Activated T-cell treated with anti-CD3 and anti-CD28 coated beads, Interleukin-2, amount 50 U/mL, for 72 hours (primary cell): ENCODE measurements at regions not wholly inside any gene's neighbourhood (a gene's known extent, or its start where the extent isn't known, plus 50 kb on each side); places are given as distances from the start of the nearest gene placed in this dataset.

Experiments used
- ATAC-seq, 2 donors: fragments of 150-1000 bp; cut with Tn5 transposase; replicated peaks in 1 of 2; 2 replicates each; pipeline ENCODE4 v1.10.0; 2021; ENCODE audit warnings: moderate library complexity in 2 of 2, mild to moderate bottlenecking in 1 of 2
- DNase-seq, 2 donors: peaks; one replicate each; pipeline ENCODE4 v3.0.0; 2021 to 2022; ENCODE audit warnings: mixed read lengths in 1 of 2
- H3K27ac Mint-ChIP-seq: one replicate; pipeline ENCODE4 v1.8.0; 2022; ENCODE audit warnings: mild to moderate bottlenecking, moderate library complexity, mixed read lengths
- H3K27me3 Mint-ChIP-seq: one replicate; pipeline ENCODE4 v1.8.0; 2022; ENCODE audit warnings: low read depth, mixed read lengths
- H3K36me3 Mint-ChIP-seq, 2 donors: one replicate each; pipeline ENCODE4 v1.8.0; 2022; ENCODE audit warnings: mixed read lengths in 2 of 2, mild to moderate bottlenecking in 1 of 2; ENCODE audit not compliant: insufficient read depth in 2 of 2
- H3K4me1 Mint-ChIP-seq: one replicate; pipeline ENCODE4 v1.8.0; 2022; ENCODE audit warnings: low read depth, mixed read lengths
- H3K4me3 Mint-ChIP-seq, 2 donors: one replicate each; pipeline ENCODE4 v1.8.0; 2022; ENCODE audit warnings: mild to moderate bottlenecking in 2 of 2, mixed read lengths in 2 of 2, moderate library complexity in 2 of 2
- H3K9me3 Mint-ChIP-seq, 2 donors: one replicate each; pipeline ENCODE4 v1.8.0; 2022; ENCODE audit warnings: mixed read lengths in 2 of 2

DNA sequence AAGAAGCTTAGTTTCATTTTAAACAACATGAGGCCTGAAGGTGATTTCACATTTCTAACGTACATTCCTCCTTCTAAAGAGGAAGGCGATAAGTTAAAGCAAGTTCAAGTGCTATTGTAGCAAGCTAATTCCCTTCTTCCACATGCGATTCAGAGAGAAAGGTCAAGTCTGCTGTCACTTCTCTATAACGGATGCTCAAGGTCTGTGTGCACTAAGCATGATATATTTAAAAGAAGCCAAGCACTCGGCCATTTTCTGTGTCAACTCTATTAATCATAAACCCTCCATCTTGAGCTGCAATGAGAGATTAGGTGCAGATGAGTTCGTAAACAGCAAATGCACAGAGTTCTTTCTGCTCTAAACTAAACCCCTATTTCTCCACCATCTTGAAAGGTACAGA is 568.8 kb upstream of the ZFHX3 start:
- Mint-ChIP-seq H3K4me3 (no peak overlapping the region), H3K36me3 (no peaks in the 10 kb centered on the region), H3K9me3 (peaks cover 0 to 4% of the 10 kb centered on the region in 2 donors), H3K27me3 (no peaks in the 10 kb centered on the region), H3K4me1 (no peaks in the 10 kb centered on the region), H3K27ac (no peak overlapping the region)
- DNase-seq (no peak), ATAC-seq (no peak)

- no peaks in the 10 kb centered on the region for H3K27me3 Mint-ChIP-seq
- no peak overlapping the region for H3K4me3 Mint-ChIP-seq
- H3K9me3 Mint-ChIP-seq = peaks cover 0 to 4% of the 10 kb centered on the region in 2 donors
- ATAC-seq = no peak
- no peak overlapping the region for H3K27ac Mint-ChIP-seq
- no peaks in the 10 kb centered on the region for H3K36me3 Mint-ChIP-seq
- no peak for DNase-seq
- no peaks in the 10 kb centered on the region for H3K4me1 Mint-ChIP-seq
These were observed 568.3 kb upstream of the ZFHX3 start for GRCh38 chr16:73616166-73616753.

- DNase-seq = no peak
- Mint-ChIP-seq H3K4me3 (no peak overlapping the region), H3K27ac (no peak overlapping the region), H3K36me3 (no peaks in the 10 kb centered on the region), H3K4me1 (no peaks in the 10 kb centered on the region), H3K27me3 (peaks cover 6% of the 10 kb centered on the region), H3K9me3 (peaks cover 0 to 4% of the 10 kb centered on the region in 2 donors)
- ATAC-seq = no peak
These were observed 567.4 kb upstream of the ZFHX3 start for GRCh38 chr16:73615071-73615940.

- no peak overlapping the region for H3K4me3 Mint-ChIP-seq
- H3K27me3 Mint-ChIP-seq = peaks cover 6% of the 10 kb centered on the region
- ATAC-seq = no peak
- no peak overlapping the region for H3K27ac Mint-ChIP-seq
- no peaks in the 10 kb centered on the region for H3K36me3 Mint-ChIP-seq
- H3K9me3 Mint-ChIP-seq = peaks cover 0 to 4% of the 10 kb centered on the region in 2 donors
- no peak for DNase-seq
- no peaks in the 10 kb centered on the region for H3K4me1 Mint-ChIP-seq
These were observed 566.2 kb upstream of the ZFHX3 start for GRCh38 chr16:73614131-73614530.

DNA sequence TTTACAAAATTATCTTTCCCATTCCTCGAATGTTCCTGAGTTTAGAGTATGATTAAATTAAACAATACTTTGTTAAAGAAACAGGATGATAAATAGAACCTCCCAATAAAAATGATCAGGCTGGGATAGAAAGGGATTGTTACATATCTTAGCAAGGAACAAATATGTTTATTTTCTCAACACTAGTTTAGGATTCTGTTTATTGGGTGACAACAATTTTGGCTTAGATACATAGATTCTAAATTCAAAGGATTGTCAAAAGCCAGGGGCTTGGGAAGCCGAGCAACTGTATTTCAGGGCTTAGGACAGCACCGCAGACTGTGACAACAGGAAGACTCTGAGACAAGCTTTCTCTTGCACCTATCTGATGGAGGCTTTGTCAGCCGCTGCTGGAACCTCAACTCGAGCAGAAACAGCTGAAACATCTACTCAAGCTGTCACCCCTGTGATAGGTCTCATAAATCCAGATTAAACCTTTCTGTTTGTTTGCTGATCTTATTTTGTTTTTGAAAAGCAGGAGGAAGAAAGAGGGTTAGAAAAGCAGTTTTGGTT is 562.8 kb upstream of the ZFHX3 start:
- Mint-ChIP-seq H3K27ac (no peak overlapping the region), H3K9me3 (peaks cover 0 to under 1% of the 10 kb centered on the region in 2 donors), H3K4me1 (no peaks in the 10 kb centered on the region), H3K27me3 (peaks cover 6% of the 10 kb centered on the region), H3K36me3 (no peaks in the 10 kb centered on the region), H3K4me3 (no peak overlapping the region)
- ATAC-seq (no peak), DNase-seq (no peak)

GRCh38 chr16:73610160-73610559 is 562.2 kb upstream of the ZFHX3 start:
- no peak for ATAC-seq
- Mint-ChIP-seq H3K4me1 (no peaks in the 10 kb centered on the region), H3K36me3 (peaks cover 0 to 1% of the 10 kb centered on the region in 2 donors), H3K27me3 (peaks cover 6% of the 10 kb centered on the region), H3K9me3 (no peaks in the 10 kb centered on the region), H3K27ac (no peak overlapping the region), H3K4me3 (no peak overlapping the region)
- no peak for DNase-seq

DNA sequence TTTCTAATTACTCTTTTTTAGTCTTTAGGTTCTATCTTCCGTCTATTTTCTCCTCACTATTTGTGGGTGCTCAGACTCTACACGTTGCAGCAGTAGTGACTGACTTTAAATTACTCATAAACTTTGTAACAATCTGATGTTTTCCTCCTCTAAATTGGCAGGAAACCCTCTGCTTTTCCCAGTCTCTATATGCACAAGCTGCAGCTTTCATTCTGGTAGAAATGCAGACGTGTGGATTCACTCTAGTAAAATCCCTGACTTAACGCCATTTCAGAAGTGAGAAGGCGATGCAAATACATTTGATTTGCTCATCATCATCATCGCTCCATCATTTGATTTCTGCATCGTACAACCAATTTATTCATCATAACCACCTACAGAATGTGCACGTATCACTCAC is 561.0 kb upstream of the ZFHX3 start:
- no peak overlapping the region for H3K4me3 Mint-ChIP-seq
- ATAC-seq (no peak), DNase-seq (no peak)
- no peaks in the 10 kb centered on the region for H3K9me3 Mint-ChIP-seq
- no peak overlapping the region for H3K27ac Mint-ChIP-seq
- peaks cover 0 to 1% of the 10 kb centered on the region in 2 donors for H3K36me3 Mint-ChIP-seq
- no peaks in the 10 kb centered on the region for H3K4me1 Mint-ChIP-seq
- H3K27me3 Mint-ChIP-seq = peaks cover 6% of the 10 kb centered on the region

DNA sequence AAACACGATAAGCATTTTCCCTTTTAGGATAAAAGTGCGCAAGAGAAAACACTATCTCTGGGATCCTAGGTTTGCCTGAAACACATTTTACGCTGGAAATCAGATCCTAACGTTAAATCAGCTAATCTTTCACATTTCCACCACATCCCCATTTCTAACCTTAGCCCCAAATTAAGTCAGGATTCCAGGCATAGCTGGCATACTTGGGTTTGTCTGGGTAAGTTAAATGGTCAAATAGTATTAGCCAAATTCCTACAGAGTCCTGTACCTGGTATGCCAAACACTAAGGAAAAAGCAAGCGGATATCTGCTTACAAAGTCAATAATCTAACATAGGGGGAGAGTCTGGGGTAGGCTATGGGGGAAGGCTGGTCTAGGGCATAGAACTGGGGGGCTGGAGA is 557.4 kb upstream of the ZFHX3 start:
- H3K27me3 Mint-ChIP-seq = no peaks in the 10 kb centered on the region
- H3K9me3 Mint-ChIP-seq = no peaks in the 10 kb centered on the region
- DNase-seq (no peak), ATAC-seq (no peak)
- H3K36me3 Mint-ChIP-seq = peaks cover 0 to 1% of the 10 kb centered on the region in 2 donors
- no peak overlapping the region for H3K27ac Mint-ChIP-seq
- no peaks in the 10 kb centered on the region for H3K4me1 Mint-ChIP-seq
- no peak overlapping the region for H3K4me3 Mint-ChIP-seq

DNA sequence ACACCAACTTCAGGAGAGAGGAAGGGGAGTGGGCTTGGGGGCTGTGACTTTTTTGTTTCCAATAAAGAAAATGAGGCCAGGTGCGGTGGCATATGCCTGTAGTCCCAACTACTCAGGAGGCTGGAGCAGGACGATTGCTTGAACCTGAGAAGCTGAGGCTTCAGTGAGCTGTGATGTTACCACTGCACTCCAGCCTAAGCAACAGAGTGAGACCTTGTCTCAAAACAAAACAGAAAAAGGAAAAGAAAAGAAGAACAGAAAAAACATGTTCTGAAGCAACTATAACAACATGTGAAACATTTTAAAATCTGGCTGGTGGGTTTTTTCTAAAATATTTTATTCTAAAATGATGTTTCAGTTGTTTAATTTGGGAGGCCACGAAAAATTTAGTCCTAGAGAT is 554.0 kb upstream of the ZFHX3 start:
- H3K4me1 Mint-ChIP-seq = no peaks in the 10 kb centered on the region
- H3K4me3 Mint-ChIP-seq = no peak overlapping the region

GRCh38 chr16:73599870-73600269 is 551.9 kb upstream of the ZFHX3 start:
- H3K9me3 Mint-ChIP-seq = no peaks in the 10 kb centered on the region
- no peaks in the 10 kb centered on the region for H3K27me3 Mint-ChIP-seq
- H3K27ac Mint-ChIP-seq = no peak overlapping the region
- H3K4me3 Mint-ChIP-seq = no peak overlapping the region
- no peak for ATAC-seq
- DNase-seq = no peak
- H3K4me1 Mint-ChIP-seq = no peaks in the 10 kb centered on the region
- H3K36me3 Mint-ChIP-seq = no peaks in the 10 kb centered on the region

More for the DNA sequence above, 554.0 kb upstream of the ZFHX3 start:
- H3K36me3 Mint-ChIP-seq = peaks cover 0 to 1% of the 10 kb centered on the region in 2 donors
- DNase-seq (no peak), ATAC-seq (no peak)
- H3K9me3 Mint-ChIP-seq = no peaks in the 10 kb centered on the region
- no peaks in the 10 kb centered on the region for H3K27me3 Mint-ChIP-seq
- no peak overlapping the region for H3K27ac Mint-ChIP-seq

DNA sequence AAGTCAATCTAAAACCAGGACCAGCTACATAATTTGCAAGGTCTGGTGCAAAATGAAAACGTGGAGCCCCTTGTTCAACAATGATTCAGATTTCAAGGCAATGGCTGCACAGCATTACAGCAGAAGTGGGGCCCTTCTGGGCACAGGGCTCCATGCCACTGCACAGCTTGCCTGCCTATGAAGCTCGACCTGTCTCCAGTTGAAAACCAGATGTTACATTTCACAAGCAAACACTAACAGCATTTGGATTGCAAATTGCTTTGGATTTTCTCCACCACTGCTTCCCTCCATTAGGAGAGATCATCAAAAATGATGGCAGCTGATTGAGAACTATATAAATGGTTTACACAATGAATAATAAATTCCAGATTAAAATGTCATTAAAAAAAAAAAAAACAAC is 551.4 kb upstream of the ZFHX3 start:
- Mint-ChIP-seq H3K27ac (no peak overlapping the region), H3K4me1 (no peaks in the 10 kb centered on the region), H3K9me3 (no peaks in the 10 kb centered on the region), H3K36me3 (no peaks in the 10 kb centered on the region), H3K27me3 (no peaks in the 10 kb centered on the region), H3K4me3 (no peak overlapping the region)
- DNase-seq (no peak), ATAC-seq (no peak)

DNA sequence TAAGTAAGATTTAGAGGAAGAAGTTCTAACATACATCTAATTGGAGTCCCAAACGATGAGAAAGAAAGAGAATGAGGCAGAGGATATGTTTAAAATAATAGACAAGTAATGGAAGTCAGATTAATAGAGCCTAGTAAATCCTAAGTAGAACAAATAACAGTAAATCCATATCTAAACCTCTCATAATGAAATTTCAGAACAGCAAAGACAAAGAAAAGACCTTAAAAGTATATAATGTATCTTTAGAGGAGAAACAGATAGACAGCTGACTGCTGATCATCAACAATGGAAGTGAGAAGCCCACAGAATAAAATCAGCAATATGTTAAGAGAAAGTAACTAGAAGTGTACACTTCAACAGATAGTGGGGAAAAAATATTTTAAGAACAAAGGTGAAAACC is 536.2 kb upstream of the ZFHX3 start:
- Mint-ChIP-seq H3K9me3 (peaks cover 2 to 4% of the 10 kb centered on the region in 2 donors), H3K36me3 (no peaks in the 10 kb centered on the region), H3K27me3 (no peaks in the 10 kb centered on the region), H3K4me3 (no peak overlapping the region), H3K27ac (no peak overlapping the region), H3K4me1 (no peaks in the 10 kb centered on the region)
- no peak for ATAC-seq
- no peak for DNase-seq

DNA sequence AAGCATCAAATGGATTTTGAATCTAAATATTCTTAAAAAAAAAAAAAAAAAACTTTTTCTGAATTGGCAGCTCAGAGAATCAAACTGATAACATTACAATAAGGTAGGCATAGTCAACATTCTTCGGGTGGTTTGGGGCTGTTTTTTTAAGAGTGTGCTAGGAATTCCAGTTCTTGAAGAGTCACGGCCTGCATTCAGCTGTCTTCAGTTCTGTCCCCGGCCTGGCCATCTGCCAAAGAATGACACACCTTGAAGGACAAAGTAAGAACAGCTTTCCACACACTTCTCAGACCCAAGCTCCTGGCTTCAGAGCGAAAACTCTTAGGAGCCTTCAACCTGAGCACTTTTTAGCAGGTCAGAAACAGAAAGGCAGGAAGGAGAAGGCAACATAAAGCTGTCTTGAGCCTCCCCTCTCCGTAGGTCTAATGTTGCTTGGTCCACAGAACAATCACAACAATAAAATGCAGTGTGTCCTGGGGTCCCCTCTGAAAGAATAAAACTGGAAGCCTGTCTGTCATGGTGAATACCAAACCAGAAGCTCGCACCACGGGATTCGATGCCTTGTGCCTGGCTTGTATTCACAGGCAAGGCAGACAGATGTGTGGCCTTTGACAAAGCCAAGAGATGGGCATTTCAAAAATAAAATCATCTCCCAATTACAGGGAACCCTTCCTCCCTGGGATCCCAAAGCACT is 524.4 kb upstream of the ZFHX3 start:
- DNase-seq = no peak
- no peaks in the 10 kb centered on the region for H3K4me1 Mint-ChIP-seq
- no peaks in the 10 kb centered on the region for H3K27me3 Mint-ChIP-seq

More for the DNA sequence above, 524.4 kb upstream of the ZFHX3 start:
- Mint-ChIP-seq H3K4me3 (no peak overlapping the region), H3K27ac (no peak overlapping the region), H3K36me3 (no peaks in the 10 kb centered on the region), H3K9me3 (peaks cover 0 to 2% of the 10 kb centered on the region in 2 donors)
- no peak for ATAC-seq
